Mesendoderm (in vitro differentiated cells): ENCODE measurements at regions not wholly inside any gene's neighbourhood (a gene's known extent, or its start where the extent isn't known, plus 50 kb on each side); places are given as distances from the start of the nearest gene placed in this dataset.

Experiments
- DNase-seq: peaks from one replicate; pipeline ENCODE4 v3.0.0; 2013
- H2AK5ac ChIP-seq: 2 replicates; pipeline ENCODE4 v1.6.1; 2013; ENCODE audit warnings: low read length, inconsistent platforms
- H2BK120ac ChIP-seq: 2 replicates; pipeline ENCODE4 v1.6.1; 2013; ENCODE audit warnings: low read depth, mild to moderate bottlenecking, low read length, moderate library complexity, mixed read lengths
- H2BK15ac ChIP-seq: replicated peaks from 2 replicates; pipeline ENCODE4 v1.6.1; 2013; ENCODE audit warnings: low read depth, mild to moderate bottlenecking, moderate library complexity
- H2BK5ac ChIP-seq: 2 replicates; pipeline ENCODE4 v1.6.1; 2013; ENCODE audit warnings: low read length, inconsistent platforms
- H3K18ac ChIP-seq: 2 replicates; pipeline ENCODE4 v1.6.1; 2013; ENCODE audit warnings: mild to moderate bottlenecking, low read length, mixed read lengths
- H3K23ac ChIP-seq: one replicate; pipeline ENCODE4 v1.6.1; 2013; ENCODE audit warnings: low read length
- H3K27ac ChIP-seq: 2 replicates; pipeline ENCODE4 v1.5.1; 2013; ENCODE audit warnings: low read depth, mild to moderate bottlenecking, inconsistent platforms, low read length, moderate library complexity
- H3K27me3 ChIP-seq: 2 replicates; pipeline ENCODE4 v1.6.1; 2013; ENCODE audit warnings: low read length, control low read depth, mild to moderate bottlenecking, inconsistent platforms; ENCODE audit not compliant: insufficient read depth, poor library complexity
- H3K36me3 ChIP-seq: 2 replicates; pipeline ENCODE4 v1.6.1; 2013; ENCODE audit warnings: low read length, inconsistent platforms; ENCODE audit not compliant: control insufficient read depth, insufficient read depth
- H3K4ac ChIP-seq: one replicate; pipeline ENCODE4 v1.6.1; 2013; ENCODE audit warnings: low read depth, mild to moderate bottlenecking, low read length, moderate library complexity
- H3K4me1 ChIP-seq: 2 replicates; pipeline ENCODE4 v1.6.1; 2013; ENCODE audit warnings: low read depth, low read length, inconsistent platforms; ENCODE audit not compliant: control insufficient read depth
- H3K4me2 ChIP-seq: 2 replicates; pipeline ENCODE4 v1.6.1; 2013; ENCODE audit warnings: low read length
- H3K4me3 ChIP-seq: 2 replicates; pipeline ENCODE4 v1.5.1; 2013; ENCODE audit warnings: mild to moderate bottlenecking, low read length
- H3K56ac ChIP-seq: one replicate; pipeline ENCODE4 v1.6.1; 2013; ENCODE audit warnings: low read length
- H3K79me1 ChIP-seq: 2 replicates; pipeline ENCODE4 v1.6.1; 2013; ENCODE audit warnings: low read length, inconsistent platforms
- H3K79me2 ChIP-seq: 2 replicates; pipeline ENCODE4 v1.6.1; 2013; ENCODE audit warnings: mild to moderate bottlenecking, low read length; ENCODE audit not compliant: control insufficient read depth, insufficient read depth
- H3K9ac ChIP-seq: 2 replicates; pipeline ENCODE4 v1.6.1; 2013; ENCODE audit warnings: low read length, inconsistent platforms
- H4K5ac ChIP-seq: one replicate; pipeline ENCODE4 v1.6.1; 2013; ENCODE audit warnings: low read length
- H4K8ac ChIP-seq: one replicate; pipeline ENCODE4 v1.6.1; 2013; ENCODE audit warnings: low read depth, mild to moderate bottlenecking, control low read depth, low read length, moderate library complexity
- WGBS: extraction: QIAGEN DNeasy Blood & Tissue Kit; methylation state at CpG from one replicate; pipeline ENCODE4 v1.1.7; 2013; ENCODE audit warnings: low lambda C conversion rate, missing lambda C conversion rate; ENCODE audit not compliant: insufficient coverage; ENCODE audit errors: extremely low coverage; 5-methylcytosine and 5-hydroxymethylcytosine counted together

DNA sequence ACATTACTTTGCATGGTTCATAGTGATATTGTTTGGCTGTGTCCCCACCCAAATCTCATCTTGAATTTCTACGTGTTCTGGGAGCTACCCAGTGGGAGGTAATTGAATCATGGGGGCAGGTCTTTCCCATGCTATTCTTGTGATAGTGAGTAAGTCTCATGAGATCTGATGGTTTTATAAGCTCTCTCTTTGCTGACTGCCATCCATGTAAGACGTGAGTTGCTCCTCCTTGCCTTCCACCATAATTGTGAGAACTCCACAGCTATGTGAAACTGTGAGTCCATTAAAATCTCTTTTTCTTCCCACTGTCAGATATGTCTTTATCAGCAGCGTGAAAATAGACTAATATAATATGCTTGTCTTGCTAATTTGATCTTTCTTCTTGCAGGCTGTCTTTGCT lies 200.4 kb upstream of the NOX3 start:
- H3K36me3 ChIP-seq, result no peaks in the 10 kb centered on the region
- no CpG with 5 or more reads among the region's 3 CpGs for WGBS
- H3K4me1 ChIP-seq, result no peaks in the 10 kb centered on the region
- H4K8ac ChIP-seq, result no peak overlapping the region
- no peak overlapping the region for H3K4me3 ChIP-seq
- H3K79me1 ChIP-seq, result no peaks in the 10 kb centered on the region
- no peak overlapping the region for H4K5ac ChIP-seq
- H3K27ac ChIP-seq, result no peak overlapping the region
- no peak for DNase-seq
- H3K23ac ChIP-seq, result no peak overlapping the region
- no peaks in the 10 kb centered on the region for H3K27me3 ChIP-seq
- no peak overlapping the region for H3K4me2 ChIP-seq
- no peak overlapping the region for H2BK5ac ChIP-seq
- H3K9ac ChIP-seq, result no peak overlapping the region
- H3K56ac ChIP-seq, result no peak overlapping the region
- H2AK5ac ChIP-seq, result no peak overlapping the region
- no peaks in the 10 kb centered on the region for H3K79me2 ChIP-seq
- no peak overlapping the region for H2BK15ac ChIP-seq
- H2BK120ac ChIP-seq, result no peak overlapping the region
- no peak overlapping the region for H3K18ac ChIP-seq
- H3K4ac ChIP-seq, result no peak overlapping the region

DNA sequence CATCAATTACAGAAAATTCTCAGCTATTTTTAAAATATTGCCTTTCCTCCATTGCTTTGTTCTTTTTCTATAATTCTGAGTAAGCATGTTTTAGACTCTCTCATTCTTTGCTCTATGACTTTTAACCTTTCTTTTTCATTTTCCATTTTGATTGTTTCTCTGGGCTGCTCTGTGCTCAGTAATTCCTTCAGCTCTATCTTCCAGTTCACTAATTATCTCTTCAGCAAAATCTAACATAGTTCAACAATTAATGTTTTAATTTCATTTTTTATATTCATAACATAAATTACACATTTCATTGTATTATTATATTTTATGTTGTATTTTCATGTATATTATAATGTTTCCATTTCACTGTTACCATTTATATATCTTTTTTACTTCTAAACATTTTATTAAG lies 198.8 kb upstream of the NOX3 start:
- no peak overlapping the region for H4K8ac ChIP-seq
- H3K18ac ChIP-seq, result no peak overlapping the region
- no peaks in the 10 kb centered on the region for H3K4me1 ChIP-seq

DNA sequence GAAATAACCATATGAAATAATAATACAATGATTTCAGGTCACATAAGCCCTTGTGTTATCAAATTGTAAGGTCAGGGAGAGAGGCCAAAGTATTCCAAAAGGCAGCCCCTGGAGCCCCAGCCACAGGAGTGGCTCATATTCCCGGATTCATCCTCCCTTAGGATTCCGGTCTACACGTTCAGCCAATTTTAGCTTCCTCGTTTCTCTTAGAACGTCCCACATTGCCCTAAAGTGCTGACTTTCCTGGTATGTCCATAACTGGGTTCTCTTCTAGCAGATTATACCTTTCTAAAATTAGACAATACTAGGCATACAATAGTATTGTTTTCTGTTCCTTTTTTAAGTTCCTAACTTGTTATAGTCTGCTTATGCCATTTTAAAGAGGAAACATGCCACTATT lies 192.7 kb upstream of the NOX3 start:
- H3K18ac ChIP-seq, result no peak overlapping the region
- H3K4me3 ChIP-seq, result no peak overlapping the region
- H3K27ac ChIP-seq, result no peak overlapping the region
- H3K36me3 ChIP-seq, result no peaks in the 10 kb centered on the region
- H4K8ac ChIP-seq, result no peak overlapping the region
- H3K9ac ChIP-seq, result no peak overlapping the region
- H2AK5ac ChIP-seq, result no peak overlapping the region
- H3K4me1 ChIP-seq, result no peaks in the 10 kb centered on the region
- no peak overlapping the region for H3K4me2 ChIP-seq
- no peaks in the 10 kb centered on the region for H3K79me1 ChIP-seq
- no peaks in the 10 kb centered on the region for H3K27me3 ChIP-seq
- H2BK120ac ChIP-seq, result no peak overlapping the region
- no peak overlapping the region for H2BK5ac ChIP-seq
- H3K4ac ChIP-seq, result no peak overlapping the region
- no peak overlapping the region for H3K23ac ChIP-seq
- WGBS, result no CpG with 5 or more reads among the region's 5 CpGs
- H3K79me2 ChIP-seq, result no peaks in the 10 kb centered on the region
- H4K5ac ChIP-seq, result no peak overlapping the region
- H3K56ac ChIP-seq, result no peak overlapping the region
- H2BK15ac ChIP-seq, result no peak overlapping the region
- DNase-seq, result no peak

More for the DNA sequence above, 198.8 kb upstream of the NOX3 start:
- Histone ChIP-seq H3K79me1 (no peaks in the 10 kb centered on the region), H3K23ac (no peak overlapping the region), H3K56ac (no peak overlapping the region), H2AK5ac (no peak overlapping the region), H3K4me3 (no peak overlapping the region), H3K27me3 (no peaks in the 10 kb centered on the region), H3K36me3 (no peaks in the 10 kb centered on the region), H3K9ac (no peak overlapping the region), H2BK15ac (no peak overlapping the region), H3K27ac (no peak overlapping the region), H3K4ac (no peak overlapping the region), H2BK5ac (no peak overlapping the region), H3K79me2 (no peaks in the 10 kb centered on the region), H2BK120ac (no peak overlapping the region), H3K4me2 (no peak overlapping the region), H4K5ac (no peak overlapping the region)
- DNase-seq, result no peak

DNA sequence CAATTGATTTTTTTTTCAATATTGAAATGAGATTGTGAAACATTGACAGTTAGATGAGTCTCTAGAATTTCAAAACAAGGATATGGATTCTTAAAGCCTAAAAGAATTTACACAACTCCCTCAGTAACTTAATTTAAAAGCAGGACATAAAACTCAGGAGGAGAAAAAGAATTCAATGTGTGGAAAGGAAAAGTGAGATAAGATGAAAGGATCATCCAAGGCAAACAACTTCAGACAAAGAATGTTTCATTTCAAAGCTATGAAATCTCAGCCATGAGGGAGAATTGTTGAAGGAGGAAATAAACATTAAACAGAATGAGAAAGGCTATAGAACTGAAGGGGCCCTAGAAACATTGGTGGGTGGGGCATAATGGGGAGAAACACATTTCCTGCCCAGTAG lies 191.7 kb upstream of the NOX3 start:
- H3K9ac ChIP-seq, result no peak overlapping the region
- no peak overlapping the region for H3K23ac ChIP-seq
- no peak overlapping the region for H2BK15ac ChIP-seq
- no peak overlapping the region for H2BK5ac ChIP-seq
- no peak overlapping the region for H3K4me2 ChIP-seq
- H2BK120ac ChIP-seq, result no peak overlapping the region
- H3K79me2 ChIP-seq, result no peaks in the 10 kb centered on the region
- no peak overlapping the region for H3K18ac ChIP-seq
- no peak overlapping the region for H3K4ac ChIP-seq
- no peak overlapping the region for H3K27ac ChIP-seq
- no peaks in the 10 kb centered on the region for H3K27me3 ChIP-seq
- H3K4me3 ChIP-seq, result no peak overlapping the region
- H3K4me1 ChIP-seq, result no peaks in the 10 kb centered on the region
- H3K79me1 ChIP-seq, result no peaks in the 10 kb centered on the region
- no peak overlapping the region for H3K56ac ChIP-seq
- no peak for DNase-seq
- no peak overlapping the region for H2AK5ac ChIP-seq
- no peak overlapping the region for H4K5ac ChIP-seq
- H3K36me3 ChIP-seq, result no peaks in the 10 kb centered on the region
- no peak overlapping the region for H4K8ac ChIP-seq

DNA sequence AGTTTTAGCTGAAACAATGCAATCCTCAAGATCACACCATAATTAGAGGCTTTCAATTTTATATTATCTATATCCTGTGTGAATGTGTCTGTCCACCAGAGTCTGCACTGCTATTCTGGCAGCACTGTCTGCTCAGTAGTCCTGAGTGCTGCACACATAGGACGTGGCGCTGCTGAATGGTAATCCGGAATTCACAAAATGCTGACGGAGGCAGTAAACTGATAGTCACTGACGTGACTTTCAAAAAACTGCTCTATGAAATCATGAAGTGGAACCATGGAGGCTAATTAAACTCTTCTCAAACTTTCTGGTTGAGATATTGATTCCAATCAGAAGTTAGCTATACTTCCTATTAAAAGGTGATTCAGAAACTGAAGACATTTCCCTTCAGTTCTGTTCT lies 190.8 kb upstream of the NOX3 start:
- Histone ChIP-seq H3K4me2 (no peak overlapping the region), H2BK5ac (no peak overlapping the region), H4K5ac (no peak overlapping the region), H3K9ac (no peak overlapping the region), H3K4me1 (no peaks in the 10 kb centered on the region), H2AK5ac (no peak overlapping the region), H3K27ac (no peak overlapping the region), H3K4me3 (no peak overlapping the region), H3K79me1 (no peaks in the 10 kb centered on the region), H3K27me3 (no peaks in the 10 kb centered on the region), H3K4ac (no peak overlapping the region), H3K79me2 (no peaks in the 10 kb centered on the region), H2BK120ac (no peak overlapping the region), H3K36me3 (no peaks in the 10 kb centered on the region), H3K23ac (no peak overlapping the region), H4K8ac (no peak overlapping the region), H3K18ac (no peak overlapping the region), H3K56ac (no peak overlapping the region), H2BK15ac (no peak overlapping the region)
- WGBS, result no CpG with 5 or more reads among the region's 5 CpGs
- no peak for DNase-seq

DNA sequence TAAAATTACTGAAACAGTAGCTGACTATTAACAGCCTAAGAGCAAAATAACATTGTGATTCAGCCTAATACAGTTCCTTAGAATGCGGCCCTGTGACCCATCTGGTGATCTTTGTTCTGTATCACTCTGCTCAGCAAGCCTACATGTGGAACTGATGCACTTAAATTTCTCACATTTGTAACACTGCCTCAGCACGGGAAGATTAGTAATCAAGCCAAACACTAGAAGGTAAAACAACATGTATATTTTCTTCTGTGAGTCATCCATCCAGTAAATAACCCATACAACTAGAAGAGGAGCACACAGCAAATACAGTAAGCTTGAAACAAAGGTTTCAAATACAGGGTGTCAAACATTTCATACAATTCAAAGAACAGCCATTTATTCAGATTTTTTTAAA lies 189.7 kb upstream of the NOX3 start:
- Histone ChIP-seq H3K4ac (no peak overlapping the region), H4K8ac (no peak overlapping the region), H2BK15ac (no peak overlapping the region)

More for the DNA sequence above, 189.7 kb upstream of the NOX3 start:
- no peaks in the 10 kb centered on the region for H3K36me3 ChIP-seq
- no peak overlapping the region for H3K4me2 ChIP-seq
- no peak overlapping the region for H4K5ac ChIP-seq
- H3K4me3 ChIP-seq, result no peak overlapping the region
- H2BK120ac ChIP-seq, result no peak overlapping the region
- no peak overlapping the region for H2BK5ac ChIP-seq
- no peak overlapping the region for H3K9ac ChIP-seq
- DNase-seq, result no peak
- no CpG with 5 or more reads among the region's 2 CpGs for WGBS
- H3K79me1 ChIP-seq, result no peaks in the 10 kb centered on the region
- H3K79me2 ChIP-seq, result no peaks in the 10 kb centered on the region
- no peak overlapping the region for H3K56ac ChIP-seq
- H3K18ac ChIP-seq, result no peak overlapping the region
- no peak overlapping the region for H3K23ac ChIP-seq
- no peaks in the 10 kb centered on the region for H3K4me1 ChIP-seq
- no peak overlapping the region for H2AK5ac ChIP-seq
- H3K27ac ChIP-seq, result no peak overlapping the region
- no peaks in the 10 kb centered on the region for H3K27me3 ChIP-seq
